GM06990 (cell line): ENCODE measurements at regions not wholly inside any gene's neighbourhood (a gene's known extent, or its start where the extent isn't known, plus 50 kb on each side); places are given as distances from the start of the nearest gene placed in this dataset.
"Not testable (repeated sequence)": the region's sequence is repeated elsewhere in the genome, so short reads cannot be mapped to it uniquely, and the experiment has no call there.

Experiments
- DNase-seq: peaks from one replicate; pipeline ENCODE4 v3.0.0-alpha.2; 2011; ENCODE audit not compliant: insufficient read length; ENCODE audit errors: extremely low read depth
- H3K27me3 ChIP-seq: replicated peaks from 2 replicates; pipeline ENCODE4 v1.6.0; 2011; ENCODE audit warnings: low read length; ENCODE audit not compliant: control insufficient read depth, insufficient read depth
- H3K36me3 ChIP-seq: 2 replicates; pipeline ENCODE4 v1.5.1; 2011; ENCODE audit warnings: low read length; ENCODE audit not compliant: control insufficient read depth, insufficient read depth
- H3K4me3 ChIP-seq: replicated peaks from 2 replicates; pipeline ENCODE4 v1.5.1; 2011; ENCODE audit warnings: low read depth, mild to moderate bottlenecking, control low read depth, low read length
- TF ChIP-seq, protein P1 (sequence below): IDR thresholded peaks from 2 replicates; pipeline ENCODE4 v1.5.1; 2011; ENCODE audit warnings: low read length, control low read depth, mild to moderate bottlenecking, inconsistent platforms; ENCODE audit not compliant: insufficient read depth, poor library complexity, severe bottlenecking

DNA sequence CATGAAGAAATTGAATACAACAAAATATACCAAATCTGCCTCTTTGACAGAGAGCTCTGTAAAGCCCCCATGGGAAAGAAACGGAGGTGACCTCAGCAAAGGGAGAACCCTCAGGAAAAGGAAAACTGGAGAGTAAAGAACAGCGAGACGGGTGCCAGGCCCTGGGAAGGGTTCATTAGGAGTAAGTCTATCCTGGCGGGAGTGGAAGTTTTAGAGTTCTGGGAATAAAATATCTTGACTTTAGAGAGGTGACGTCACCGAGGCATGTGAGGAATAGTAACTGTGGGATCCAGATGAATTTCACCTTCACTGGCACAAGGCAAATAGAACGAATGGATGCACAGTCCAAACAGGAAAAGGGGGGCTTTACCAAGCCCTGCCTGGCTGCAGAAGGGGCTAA, 362.8 kb upstream of the IGFBP3 start:
- TF ChIP-seq, protein P1, sequence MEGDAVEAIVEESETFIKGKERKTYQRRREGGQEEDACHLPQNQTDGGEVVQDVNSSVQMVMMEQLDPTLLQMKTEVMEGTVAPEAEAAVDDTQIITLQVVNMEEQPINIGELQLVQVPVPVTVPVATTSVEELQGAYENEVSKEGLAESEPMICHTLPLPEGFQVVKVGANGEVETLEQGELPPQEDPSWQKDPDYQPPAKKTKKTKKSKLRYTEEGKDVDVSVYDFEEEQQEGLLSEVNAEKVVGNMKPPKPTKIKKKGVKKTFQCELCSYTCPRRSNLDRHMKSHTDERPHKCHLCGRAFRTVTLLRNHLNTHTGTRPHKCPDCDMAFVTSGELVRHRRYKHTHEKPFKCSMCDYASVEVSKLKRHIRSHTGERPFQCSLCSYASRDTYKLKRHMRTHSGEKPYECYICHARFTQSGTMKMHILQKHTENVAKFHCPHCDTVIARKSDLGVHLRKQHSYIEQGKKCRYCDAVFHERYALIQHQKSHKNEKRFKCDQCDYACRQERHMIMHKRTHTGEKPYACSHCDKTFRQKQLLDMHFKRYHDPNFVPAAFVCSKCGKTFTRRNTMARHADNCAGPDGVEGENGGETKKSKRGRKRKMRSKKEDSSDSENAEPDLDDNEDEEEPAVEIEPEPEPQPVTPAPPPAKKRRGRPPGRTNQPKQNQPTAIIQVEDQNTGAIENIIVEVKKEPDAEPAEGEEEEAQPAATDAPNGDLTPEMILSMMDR: no peak
- DNase-seq: no peak
- no peaks in the 10 kb centered on the region for H3K27me3 ChIP-seq
- H3K36me3 ChIP-seq: no peaks in the 10 kb centered on the region
- no peak overlapping the region for H3K4me3 ChIP-seq

DNA sequence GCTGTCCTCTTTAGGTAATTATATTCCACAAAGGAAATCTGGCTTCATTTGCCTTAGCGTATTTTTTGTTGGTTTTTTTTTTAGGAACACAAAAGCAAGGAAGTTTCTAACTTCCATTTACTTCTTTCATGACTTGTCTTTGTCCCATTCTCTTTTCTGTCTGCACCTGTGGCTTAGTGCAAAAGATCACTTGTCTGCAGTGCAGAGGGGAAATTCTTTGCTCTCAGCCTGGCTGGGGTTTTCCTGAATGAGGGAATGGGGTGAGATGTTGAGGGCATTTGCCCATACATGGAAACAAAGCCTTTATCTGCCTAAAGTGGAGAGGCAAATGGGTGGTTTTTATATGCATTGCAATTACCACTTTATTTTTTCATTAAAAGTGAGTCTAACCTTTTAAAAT, 361.1 kb upstream of the IGFBP3 start:
- no peaks in the 10 kb centered on the region for H3K36me3 ChIP-seq
- DNase-seq: no peak
- TF ChIP-seq, protein P1: no peak
- H3K27me3 ChIP-seq: no peaks in the 10 kb centered on the region
- H3K4me3 ChIP-seq: no peak overlapping the region

DNA sequence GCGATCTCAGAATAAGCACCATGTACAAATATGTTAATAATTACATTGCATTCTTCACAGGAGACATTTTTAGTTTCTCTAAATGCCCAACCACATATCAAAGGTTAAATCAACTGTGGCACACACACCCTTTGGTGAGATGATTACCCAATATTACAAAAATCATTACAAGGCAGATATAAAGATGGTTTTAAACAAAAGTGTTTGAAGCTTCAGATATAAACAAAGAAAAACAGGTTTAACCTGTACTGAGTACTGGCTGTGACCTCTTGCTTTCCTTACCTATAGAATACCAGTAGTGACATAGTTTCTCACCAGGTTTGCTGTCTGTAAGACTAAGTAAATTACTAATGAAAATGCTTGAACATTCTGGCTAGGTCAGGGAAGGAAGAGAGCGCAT, 360.0 kb upstream of the IGFBP3 start:
- no peaks in the 10 kb centered on the region for H3K36me3 ChIP-seq
- H3K4me3 ChIP-seq: no peak overlapping the region
- TF ChIP-seq, protein P1: no peak
- no peaks in the 10 kb centered on the region for H3K27me3 ChIP-seq
- no peak for DNase-seq

DNA sequence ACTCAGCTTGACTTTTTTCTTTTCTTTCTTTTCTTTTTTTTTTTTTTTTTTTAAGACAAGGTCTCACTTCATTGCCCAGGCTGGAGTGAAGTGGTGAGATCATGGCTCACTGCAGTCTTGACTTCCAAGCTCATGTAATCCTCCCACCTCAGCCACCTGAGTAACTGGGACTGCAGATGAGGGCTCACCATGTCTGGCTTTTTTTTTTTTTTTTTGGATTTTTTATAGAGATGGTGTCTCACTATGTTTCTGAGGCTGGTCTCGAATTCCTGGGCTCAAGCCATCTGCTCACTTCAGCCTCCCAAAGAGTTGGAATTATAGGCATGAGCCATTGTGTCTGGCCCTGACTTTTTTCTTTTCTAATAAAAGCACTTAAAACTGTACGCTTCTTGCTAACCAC, 358.2 kb upstream of the IGFBP3 start:
- Histone ChIP-seq H3K27me3 (no peaks in the 10 kb centered on the region), H3K4me3 (no peak overlapping the region), H3K36me3 (no peaks in the 10 kb centered on the region)
- DNase-seq: no peak
- TF ChIP-seq, protein P1: no peak

DNA sequence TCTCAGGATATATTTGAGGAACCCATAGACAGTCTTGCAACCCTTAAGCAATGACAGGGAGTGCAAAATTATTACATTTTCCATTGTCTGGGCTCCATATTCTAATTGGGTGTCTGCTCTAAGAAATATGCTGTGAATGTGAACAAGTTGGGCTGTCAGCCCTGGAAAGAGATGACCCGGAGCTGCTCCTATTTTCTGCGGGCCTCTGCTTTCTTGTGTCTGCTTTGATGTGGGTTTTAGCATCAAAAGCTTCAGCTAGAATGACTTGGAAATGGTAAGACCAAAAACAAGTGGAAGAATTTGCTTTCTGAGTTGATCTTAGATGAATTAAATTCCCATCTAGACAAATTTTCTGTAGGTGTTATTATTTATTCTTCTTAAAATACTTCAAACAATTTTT, 343.6 kb upstream of the IGFBP3 start:
- Histone ChIP-seq H3K4me3 (no peak overlapping the region), H3K36me3 (no peaks in the 10 kb centered on the region), H3K27me3 (no peaks in the 10 kb centered on the region)
- TF ChIP-seq, protein P1: no peak
- DNase-seq: no peak

DNA sequence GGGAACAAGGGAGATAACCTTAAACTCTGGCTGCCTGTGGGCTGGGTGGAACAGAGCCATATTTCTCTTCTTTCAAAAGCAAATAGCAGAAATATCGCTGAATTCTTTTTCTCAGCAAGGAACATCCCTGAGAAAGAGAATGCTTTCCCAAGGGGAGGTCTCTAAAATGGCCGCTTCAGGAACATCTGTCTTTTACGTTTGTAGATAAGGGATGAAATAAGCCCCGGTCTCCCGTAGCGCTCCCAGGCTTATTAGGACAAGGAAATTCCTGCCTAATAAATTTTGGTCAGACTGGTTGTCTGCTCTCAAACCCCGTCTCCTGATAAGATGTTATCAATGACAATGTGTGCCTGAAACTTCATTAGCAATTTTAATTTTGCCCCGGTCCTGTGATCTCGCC, 340.6 kb upstream of the IGFBP3 start:
- DNase-seq, H3K4me3 ChIP-seq, H3K27me3 ChIP-seq, H3K36me3 ChIP-seq: not testable (repeated sequence)

DNA sequence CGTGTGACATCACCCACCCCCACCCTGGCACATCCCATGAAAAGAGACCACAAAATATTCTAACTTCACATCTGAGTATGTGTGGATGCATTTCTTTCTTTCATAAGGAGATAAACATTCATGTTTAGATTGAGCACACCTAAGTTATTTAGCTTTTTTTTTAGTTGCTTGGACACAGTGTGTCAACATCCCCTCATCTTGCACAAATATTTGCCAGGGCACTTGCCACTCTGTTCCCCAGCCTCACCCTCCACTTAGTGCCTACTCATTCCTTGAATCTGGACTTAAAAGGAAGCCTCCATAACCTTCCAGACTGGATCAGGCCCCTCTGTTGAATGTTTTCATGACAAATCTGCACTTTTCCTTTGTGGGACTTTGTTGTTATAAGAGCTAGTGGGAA, 338.9 kb upstream of the IGFBP3 start:
- H3K27me3 ChIP-seq: no peaks in the 10 kb centered on the region
- no peaks in the 10 kb centered on the region for H3K36me3 ChIP-seq
- no peak for DNase-seq
- TF ChIP-seq, protein P1: no peak
- no peak overlapping the region for H3K4me3 ChIP-seq
